Bronchial epithelial cell (primary cell): ENCODE measurements at regions not wholly inside any gene's neighbourhood (a gene's known extent, or its start where the extent isn't known, plus 50 kb on each side); places are given as distances from the start of the nearest gene placed in this dataset.
"Not testable (repeated sequence)": the region's sequence is repeated elsewhere in the genome, so short reads cannot be mapped to it uniquely, and the experiment has no call there.

Experiments
- DNase-seq: peaks from one replicate; pipeline ENCODE4 v3.0.0-alpha.2; 2010; ENCODE audit warnings: low read depth
- FAIRE-seq: peaks from 2 replicates; lab custom pipeline; 2011; peaks lifted over from hg19 to GRCh38; lab: Jason Lieb, UNC
- H3K27me3 ChIP-seq: 2 replicates; pipeline ENCODE4 v1.5.1; 2011; ENCODE audit warnings: low read length; ENCODE audit not compliant: control insufficient read depth, insufficient read depth
- H3K36me3 ChIP-seq: 2 replicates; pipeline ENCODE4 v1.5.1; 2011; ENCODE audit warnings: low read length; ENCODE audit not compliant: control insufficient read depth, insufficient read depth
- H3K4me3 ChIP-seq: 2 replicates; pipeline ENCODE4 v1.5.1; 2011; ENCODE audit warnings: mild to moderate bottlenecking, low read depth, low read length, control low read depth
- TF ChIP-seq, protein P1 (sequence below): IDR thresholded peaks from 2 replicates; pipeline ENCODE4 v1.5.1; 2011; ENCODE audit warnings: mild to moderate bottlenecking, moderate library complexity, low read length, control low read depth, inconsistent platforms; ENCODE audit not compliant: insufficient read depth, severe bottlenecking

DNA sequence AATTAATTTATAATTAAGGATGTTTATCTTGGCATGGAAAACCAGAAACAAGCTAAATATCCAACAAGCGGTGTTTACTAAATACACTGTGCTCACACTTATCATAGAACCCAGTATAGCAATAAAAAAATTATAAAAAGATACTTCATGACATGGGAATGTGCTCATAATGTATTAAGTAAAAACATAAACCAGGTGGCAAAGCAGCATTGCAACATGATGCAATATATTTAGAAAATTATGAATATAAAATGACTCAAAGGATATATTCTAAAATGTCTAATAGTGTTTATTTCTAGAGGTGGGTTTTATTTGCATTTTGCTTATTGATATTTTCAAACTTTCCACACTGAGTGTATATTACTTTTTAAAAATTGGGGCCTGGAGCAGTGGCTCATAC lies 84.4 kb upstream of the ATL2 start:
- TF ChIP-seq, protein P1, sequence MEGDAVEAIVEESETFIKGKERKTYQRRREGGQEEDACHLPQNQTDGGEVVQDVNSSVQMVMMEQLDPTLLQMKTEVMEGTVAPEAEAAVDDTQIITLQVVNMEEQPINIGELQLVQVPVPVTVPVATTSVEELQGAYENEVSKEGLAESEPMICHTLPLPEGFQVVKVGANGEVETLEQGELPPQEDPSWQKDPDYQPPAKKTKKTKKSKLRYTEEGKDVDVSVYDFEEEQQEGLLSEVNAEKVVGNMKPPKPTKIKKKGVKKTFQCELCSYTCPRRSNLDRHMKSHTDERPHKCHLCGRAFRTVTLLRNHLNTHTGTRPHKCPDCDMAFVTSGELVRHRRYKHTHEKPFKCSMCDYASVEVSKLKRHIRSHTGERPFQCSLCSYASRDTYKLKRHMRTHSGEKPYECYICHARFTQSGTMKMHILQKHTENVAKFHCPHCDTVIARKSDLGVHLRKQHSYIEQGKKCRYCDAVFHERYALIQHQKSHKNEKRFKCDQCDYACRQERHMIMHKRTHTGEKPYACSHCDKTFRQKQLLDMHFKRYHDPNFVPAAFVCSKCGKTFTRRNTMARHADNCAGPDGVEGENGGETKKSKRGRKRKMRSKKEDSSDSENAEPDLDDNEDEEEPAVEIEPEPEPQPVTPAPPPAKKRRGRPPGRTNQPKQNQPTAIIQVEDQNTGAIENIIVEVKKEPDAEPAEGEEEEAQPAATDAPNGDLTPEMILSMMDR = no peak
- DNase-seq = no peak
- no peaks in the 10 kb centered on the region for H3K27me3 ChIP-seq
- no peaks in the 10 kb centered on the region for H3K36me3 ChIP-seq
- no peak for FAIRE-seq
- H3K4me3 ChIP-seq = no peak overlapping the region

DNA sequence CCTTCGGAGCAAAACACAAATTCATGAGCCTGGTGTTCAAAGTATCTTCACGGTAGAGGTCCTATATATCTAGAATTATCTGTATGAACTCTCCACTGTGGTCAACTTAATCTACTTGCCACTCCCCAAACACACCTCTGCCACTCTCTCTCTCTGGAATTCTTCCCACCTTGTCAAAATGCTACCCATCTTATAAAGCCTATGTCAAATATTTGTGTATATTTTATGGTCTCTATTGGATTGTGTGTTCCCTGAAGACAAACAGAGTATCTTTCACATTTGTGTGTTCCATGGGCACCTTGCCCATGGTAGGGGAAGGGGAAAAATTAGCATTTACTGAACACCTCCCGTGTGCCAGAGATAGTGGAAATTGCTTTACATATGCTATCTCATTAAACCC lies 83.2 kb upstream of the ATL2 start:
- Histone ChIP-seq H3K36me3 (no peaks in the 10 kb centered on the region), H3K27me3 (no peaks in the 10 kb centered on the region), H3K4me3 (no peak overlapping the region)
- FAIRE-seq = no peak
- DNase-seq = no peak
- TF ChIP-seq, protein P1 = no peak

DNA sequence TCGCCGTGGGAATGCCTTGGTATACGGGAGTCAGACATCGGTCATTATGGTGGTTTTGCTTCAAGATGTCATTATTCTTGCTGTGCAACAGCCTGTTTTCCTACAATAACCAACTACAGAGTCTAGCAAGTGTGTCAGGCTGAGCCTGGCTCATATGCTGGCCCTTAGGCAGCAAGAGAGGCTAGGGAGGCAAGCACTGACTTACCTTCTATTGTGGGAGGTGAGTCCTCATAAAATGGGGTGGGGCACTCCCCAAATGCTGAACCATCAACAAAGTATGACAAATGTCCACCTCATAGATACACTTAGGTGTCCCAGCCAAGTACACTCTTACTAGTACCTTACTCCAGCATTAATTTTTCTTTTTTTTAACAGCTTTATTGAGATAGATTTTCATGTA lies 77.0 kb upstream of the ATL2 start:
- DNase-seq = peak; percentile 84
- Histone ChIP-seq H3K36me3 (no peaks in the 10 kb centered on the region), H3K4me3 (no peak overlapping the region), H3K27me3 (no peaks in the 10 kb centered on the region)
- FAIRE-seq = no peak
- TF ChIP-seq, protein P1 = no peak

DNA sequence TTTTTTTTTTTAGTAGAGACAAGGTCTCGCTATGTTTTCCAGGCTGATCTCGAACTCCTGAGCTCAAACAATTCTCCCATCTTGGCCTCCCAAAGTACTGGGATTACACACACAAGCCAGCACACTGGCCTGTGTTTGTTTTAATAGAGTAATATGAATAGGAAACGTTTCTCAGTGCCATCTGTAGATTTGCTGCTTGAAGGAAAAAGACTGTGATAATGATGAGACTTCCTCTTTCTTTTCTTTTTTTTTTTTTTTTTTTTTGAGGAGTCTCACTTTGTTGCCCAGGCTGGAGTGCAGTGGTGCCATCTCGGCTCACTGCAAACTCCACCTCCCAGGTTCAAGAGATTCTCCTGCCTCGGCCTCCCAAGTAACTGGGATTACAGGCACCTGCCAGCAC lies 74.7 kb upstream of the ATL2 start:
- not testable (repeated sequence) for DNase-seq, H3K4me3 ChIP-seq, FAIRE-seq, H3K36me3 ChIP-seq, H3K27me3 ChIP-seq

DNA sequence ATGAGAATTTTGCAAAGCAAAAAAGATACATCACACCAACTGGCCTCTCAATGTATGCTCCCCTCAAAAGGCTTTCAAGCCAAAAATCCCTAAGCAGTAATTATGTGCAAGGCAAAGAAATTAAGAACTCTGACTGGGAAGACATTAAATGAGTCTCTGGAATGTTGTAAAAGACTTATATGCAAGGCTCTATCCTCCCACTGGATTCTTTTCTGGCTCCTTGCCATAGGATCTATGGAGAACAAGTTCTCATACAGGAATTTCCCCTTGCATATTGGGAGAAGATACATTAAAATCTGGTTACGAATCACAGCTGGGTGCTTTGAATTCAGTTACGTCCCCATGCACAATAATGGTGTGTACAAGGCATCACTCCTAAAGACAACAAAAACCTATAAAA lies 73.4 kb upstream of the ATL2 start:
- FAIRE-seq (no peak), DNase-seq (no peak)
- Histone ChIP-seq H3K36me3 (no peaks in the 10 kb centered on the region), H3K27me3 (no peaks in the 10 kb centered on the region), H3K4me3 (no peak overlapping the region)
- TF ChIP-seq, protein P1 = no peak

DNA sequence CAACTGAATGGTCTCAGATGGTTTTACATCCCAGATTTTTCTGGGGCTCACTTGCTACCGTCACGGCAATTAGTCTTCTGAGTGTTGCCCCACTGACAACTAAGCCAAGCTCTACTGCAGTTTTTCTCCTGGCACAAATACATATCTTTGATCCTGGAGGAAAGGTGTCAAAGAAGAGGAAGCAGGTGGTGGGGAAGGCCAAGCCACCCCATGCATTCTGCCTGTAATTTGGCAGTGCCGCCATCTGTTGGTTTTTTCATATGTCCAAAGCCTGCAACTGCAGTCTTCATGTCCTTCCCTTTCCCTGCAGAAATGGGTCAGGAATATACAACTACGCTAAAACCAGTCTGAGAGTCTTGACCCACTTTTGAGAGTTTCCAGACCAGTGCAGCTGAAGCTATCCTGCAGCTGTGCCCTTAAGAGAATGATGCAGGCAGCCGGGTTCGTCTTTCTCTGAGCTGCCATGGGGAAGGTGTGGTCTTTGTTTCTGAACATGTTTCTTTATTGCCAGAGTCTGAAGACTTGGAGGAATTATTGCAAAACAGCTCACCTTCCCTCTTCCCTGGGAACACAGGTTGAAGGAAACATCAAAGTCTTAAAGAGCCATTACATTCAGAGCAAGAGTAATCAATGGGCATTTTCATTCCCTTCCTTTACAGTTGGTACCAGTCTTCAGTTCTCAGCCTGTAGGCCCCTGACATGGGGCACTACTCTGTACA lies 71.8 kb upstream of the ATL2 start:
- Histone ChIP-seq H3K36me3 (no peaks in the 10 kb centered on the region), H3K4me3 (no peak overlapping the region), H3K27me3 (no peaks in the 10 kb centered on the region)
- DNase-seq (peak; percentile 47), FAIRE-seq (no peak)
- TF ChIP-seq, protein P1 = no peak
